ENCODE measurements at regions not wholly inside any gene's neighbourhood (a gene's known extent, or its start where the extent isn't known, plus 50 kb on each side); places are given as distances from the start of the nearest gene placed in this dataset.

GRCh38 chr6:118761645-118762044 lies 110.3 kb upstream of the CEP85L start:
- DNase-seq: peak; percentile 58

DNA sequence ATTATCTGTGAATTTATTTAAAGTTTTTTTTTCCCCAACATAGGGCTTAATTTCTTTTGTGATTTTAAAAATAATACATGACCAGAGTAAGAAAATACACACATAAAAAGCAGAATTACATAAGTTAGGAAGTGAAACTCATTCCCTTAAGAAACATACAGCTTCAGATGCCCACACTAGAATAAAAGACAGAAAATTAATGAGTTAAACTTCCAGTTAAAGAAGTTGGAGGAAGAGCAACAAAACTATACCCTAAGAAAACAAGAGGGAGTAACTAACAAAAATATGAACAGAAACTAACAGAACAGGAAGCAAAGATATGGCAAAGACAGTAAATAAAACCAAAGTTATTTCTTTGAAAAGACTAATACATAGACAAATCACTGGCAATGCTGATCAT lies 107.6 kb upstream of the CEP85L start:
- DNase-seq: no peak

GRCh38 chr6:118755941-118756646 lies 104.7 kb upstream of the CEP85L start:
- no peak for DNase-seq

DNA sequence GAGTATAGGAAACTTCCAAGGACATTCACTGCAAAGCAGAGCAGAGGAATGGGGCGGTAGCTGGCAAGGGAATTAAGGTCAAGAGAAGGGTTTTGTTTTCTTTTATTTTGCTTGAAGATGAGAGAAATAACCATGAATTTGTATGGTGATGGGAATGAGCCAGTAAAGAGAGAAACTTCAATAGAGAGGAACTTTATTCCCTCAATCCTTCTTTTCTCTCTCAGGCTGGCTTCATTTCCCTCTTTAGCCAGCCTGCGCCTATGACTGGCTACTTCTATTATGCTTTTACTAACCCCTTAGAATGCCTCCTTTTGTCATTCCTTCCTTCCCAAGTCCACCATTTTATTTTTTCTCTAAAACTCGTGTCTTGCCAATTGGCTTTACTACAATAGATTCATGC lies 101.4 kb upstream of the CEP85L start:
- DNase-seq: no peak

DNA sequence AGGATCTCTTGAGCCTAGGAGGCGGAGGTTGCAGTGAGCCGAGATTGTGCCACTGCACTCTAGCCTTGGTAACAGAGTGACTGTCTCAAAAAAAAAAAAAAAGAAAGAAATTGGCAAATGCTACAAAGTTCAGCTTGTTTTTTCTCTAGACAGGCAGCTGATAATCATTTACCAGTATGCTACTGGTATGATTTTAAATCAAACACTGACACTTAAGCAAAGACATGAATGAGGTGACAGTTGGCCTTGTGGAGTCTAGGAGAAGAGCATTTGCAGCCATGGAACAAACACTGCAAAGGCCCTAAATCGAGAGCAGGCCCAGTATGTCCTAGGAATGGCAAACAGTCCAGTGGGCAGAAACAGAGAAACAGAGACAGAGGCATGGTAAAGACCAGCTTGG lies 99.7 kb upstream of the CEP85L start:
- no peak for DNase-seq

DNA sequence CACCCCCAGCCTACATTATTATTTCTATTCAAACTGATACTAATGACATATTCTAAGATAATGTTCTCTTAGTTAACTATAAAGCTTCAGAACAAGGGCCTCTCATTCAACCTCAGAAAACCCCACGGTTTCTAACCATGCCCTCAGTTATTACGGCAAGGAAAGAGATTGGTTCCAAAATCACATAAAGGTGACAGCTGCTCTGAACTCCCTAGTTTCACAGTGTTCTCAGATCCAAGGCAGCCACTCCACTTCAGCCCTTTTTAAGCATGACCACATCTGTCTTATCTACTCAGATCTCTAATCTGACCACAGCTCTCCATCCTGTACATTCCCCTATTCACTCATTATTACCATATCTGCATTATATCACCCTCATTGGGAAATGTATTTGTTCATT lies 98.8 kb upstream of the CEP85L start:
- DNase-seq: peak; percentile 59

GRCh38 chr6:118748311-118749062 lies 97.1 kb upstream of the CEP85L start:
- DNase-seq: peak; percentile 37

GRCh38 chr6:118746825-118747174 lies 95.4 kb upstream of the CEP85L start:
- no peak for DNase-seq

- peak; percentile 91 for DNase-seq
Measured at GRCh38 chr6:118746145-118746824, 94.9 kb upstream of the CEP85L start.

- no peak for DNase-seq
Measured at GRCh38 chr6:118745156-118745555, 93.8 kb upstream of the CEP85L start.

- DNase-seq: no peak
Measured at GRCh38 chr6:118744261-118744941, 93.0 kb upstream of the CEP85L start.

DNA sequence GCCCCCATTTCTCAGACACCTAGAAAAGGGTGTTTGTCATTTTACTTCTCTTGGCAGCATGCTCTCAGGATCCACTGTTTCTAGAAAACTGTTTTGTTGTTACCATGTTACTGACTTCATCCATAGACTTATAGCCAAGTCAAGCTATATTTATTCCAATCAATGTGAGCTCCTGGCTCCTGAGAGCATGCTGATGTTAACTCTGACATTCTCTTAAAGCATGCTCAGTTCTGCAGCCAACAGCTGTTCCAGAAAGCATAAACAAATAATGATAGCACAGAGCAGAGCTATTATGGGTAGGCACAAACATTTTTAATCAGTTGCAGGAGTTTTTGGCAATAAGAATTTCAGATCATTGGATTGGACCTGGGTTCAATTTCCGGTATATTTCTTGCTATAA lies 92.4 kb upstream of the CEP85L start:
- DNase-seq: no peak

DNA sequence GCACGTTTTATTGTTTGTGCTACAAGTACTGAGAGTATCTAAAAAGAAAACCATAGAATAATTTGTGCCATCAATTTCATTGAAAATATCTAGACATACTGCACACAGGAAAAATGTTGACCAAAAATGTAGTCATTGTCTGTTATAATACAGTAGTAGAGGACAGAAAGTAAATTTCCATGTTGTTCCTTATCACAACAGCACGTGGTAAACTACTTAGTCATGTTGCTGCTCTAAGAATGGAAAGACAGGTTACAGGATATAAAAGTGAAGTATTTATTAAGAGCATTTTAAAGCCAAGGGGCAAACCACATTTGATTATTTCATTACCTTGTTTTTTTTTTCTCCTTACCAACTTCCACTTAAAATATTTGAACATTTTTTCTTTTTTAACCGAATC lies 89.0 kb upstream of the CEP85L start:
- DNase-seq: peak; percentile 60

DNA sequence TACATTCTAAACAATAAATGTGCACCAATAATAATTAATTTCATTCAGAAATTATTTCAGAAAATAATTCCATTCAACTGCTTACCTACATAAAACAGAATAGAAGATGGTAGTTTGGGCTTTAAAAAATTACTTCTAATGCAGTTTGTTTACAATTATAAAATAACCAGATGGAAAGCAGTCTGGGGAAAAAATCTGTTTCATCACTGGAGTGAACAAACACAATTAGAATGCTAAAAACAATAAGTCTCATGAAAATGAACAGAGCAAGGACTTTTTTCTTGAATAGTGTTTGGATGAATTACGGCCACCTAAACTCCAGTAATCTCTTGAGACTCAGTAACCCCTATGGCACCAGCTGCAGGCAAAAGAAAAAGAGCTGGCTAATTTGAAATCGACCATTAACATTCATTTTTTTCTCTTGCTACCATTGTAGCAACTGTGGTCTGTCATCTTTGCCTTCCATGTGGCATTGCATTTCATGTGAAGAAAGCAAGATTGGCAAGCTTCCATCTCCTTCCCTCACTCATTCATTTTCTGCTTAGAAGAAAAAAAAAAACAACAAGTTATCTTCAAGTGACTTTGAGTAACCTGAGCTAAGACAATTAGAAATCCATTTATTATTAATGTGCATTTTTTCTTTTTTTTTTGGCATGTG lies 88.4 kb upstream of the CEP85L start:
- DNase-seq: peak; percentile 47

- no peak for DNase-seq
Measured at GRCh38 chr6:118736440-118736839, 85.0 kb upstream of the CEP85L start.

GRCh38 chr6:118735320-118735719 lies 83.9 kb upstream of the CEP85L start:
- DNase-seq: peak; percentile 42

DNA sequence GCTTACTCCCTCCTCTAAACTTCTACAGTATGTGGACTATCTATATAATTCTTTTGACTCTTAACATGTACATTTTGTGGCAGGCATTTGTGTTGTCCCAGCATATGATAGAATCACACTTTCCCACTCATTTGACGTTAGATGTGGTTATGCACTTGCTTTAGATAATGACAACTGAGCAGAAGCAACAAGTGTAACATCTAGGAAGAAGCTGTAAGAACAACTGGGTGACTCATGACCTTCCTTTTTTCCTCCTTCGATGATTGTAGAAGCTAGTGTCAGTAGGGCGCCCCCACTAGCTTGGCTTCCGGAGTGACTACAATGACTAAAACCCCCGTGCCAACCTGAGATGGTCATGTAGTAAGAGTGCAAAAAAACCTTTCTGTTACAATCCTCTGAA lies 74.6 kb upstream of the CEP85L start:
- peak; percentile 60 for DNase-seq

DNA sequence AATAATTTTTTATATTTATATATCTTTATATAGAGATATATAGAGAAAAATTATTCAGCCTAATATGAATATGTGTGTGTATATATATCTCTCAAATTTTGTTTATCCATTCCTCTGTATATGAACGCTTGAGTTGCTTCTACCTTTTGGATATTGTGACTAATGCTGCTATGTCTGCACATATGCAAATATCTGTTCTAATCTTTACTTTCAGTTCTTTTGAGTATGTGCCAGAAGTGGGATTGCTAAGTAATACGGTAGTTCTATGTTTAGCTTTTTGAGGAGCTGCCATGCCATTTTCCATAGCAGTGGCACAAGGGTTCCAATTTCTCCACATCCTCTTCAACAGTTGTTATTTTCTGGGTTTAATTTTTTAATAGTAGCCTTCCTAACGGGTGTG lies 72.8 kb upstream of the CEP85L start:
- DNase-seq: no peak

DNA sequence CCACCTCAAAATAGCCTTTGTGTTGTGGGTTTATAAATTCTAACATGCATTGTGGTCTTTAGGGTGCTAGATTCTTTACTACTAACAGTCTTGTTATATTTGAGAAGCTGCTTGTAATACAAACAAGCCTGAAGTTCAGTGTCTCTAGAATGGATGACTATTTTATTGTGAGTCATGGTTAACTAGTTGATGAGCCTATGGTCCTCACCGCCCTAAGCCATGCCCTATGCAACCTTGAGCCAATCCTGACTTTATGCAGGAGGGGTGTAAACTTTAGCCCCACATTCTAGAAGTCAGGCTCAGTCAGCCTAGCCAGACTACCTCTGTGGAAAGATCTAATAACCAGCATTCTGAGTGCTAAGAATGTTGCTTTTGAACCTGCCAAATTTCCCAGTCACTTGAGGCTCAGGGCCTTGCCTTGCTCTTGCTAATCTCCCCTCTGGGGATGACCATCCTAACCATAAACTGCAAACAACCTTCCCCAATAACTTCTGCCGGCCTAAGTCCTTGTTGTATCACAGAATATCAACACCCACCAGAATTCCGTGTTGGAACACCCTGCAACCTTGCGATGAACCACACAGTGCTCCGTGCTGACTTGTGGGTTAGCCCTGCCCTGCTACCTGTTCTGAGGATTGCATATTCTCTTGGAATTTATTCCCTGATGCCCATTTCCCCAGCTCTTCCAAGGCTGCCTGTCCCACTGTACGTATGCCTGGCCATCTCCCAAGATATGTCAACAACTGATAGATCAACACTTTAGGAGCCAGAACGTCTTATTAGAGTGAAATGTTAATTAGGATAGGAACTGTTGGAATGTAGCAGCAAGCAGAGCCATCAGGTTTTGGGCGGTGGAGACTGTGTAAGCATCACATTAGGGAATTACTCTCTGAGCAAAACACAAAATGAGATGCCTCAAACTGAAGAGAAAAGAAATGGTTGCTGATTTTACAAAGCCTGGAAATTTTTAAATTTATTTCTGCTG lies 71.7 kb upstream of the CEP85L start:
- DNase-seq: no peak

- DNase-seq: no peak
Measured at GRCh38 chr6:118720125-118720473, 68.7 kb upstream of the CEP85L start.

GRCh38 chr6:118719351-118720124 lies 68.1 kb upstream of the CEP85L start:
- DNase-seq: no peak

Measured in hematopoietic multipotent progenitor cell treated with erythropoietin and hydrocortisone succinate and interleukin-3 and kit ligand, for 4 days (in vitro differentiated cells).